ENCODE measurements at regions not wholly inside any gene's neighbourhood (a gene's known extent, or its start where the extent isn't known, plus 50 kb on each side); places are given as distances from the start of the nearest gene placed in this dataset.

DNA sequence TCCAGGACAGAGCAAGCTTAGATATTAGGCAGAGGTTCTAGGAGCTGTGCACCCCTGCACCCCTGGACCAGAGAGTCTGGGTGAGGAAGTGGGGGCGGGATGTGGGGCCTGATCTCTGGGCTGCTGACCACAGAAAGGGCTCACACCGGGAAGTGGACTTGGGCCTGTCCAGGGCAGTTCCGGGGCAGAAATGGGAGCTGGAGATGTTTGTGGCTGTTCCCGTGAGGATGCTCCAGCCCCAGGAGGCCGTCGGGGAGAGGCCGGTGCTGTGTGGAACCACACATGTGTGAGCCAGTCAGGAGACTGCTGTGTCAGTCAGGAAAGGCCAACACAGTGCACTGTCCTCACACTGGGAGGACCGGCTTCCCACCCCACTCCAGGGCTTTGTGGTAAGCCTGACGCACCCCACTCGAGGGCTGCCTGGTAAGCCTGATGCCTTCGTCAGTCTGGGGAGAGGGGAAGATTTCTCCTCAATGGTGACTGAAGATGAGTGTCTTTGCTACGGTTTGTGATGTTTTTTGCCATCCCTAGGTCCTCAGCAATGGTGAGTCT, 741.0 kb downstream of the BRD1 start:
- intact Hi-C loops (cut with DNase I) = no loop called here
- no peaks in the 10 kb centered on the region for H3K4me1 ChIP-seq
- no peak overlapping the region for H3K4me3 ChIP-seq
- H3K36me3 ChIP-seq = no peaks in the 10 kb centered on the region
- H3K9me3 ChIP-seq = no peaks in the 10 kb centered on the region
- DNase-seq = peak in 1 of 4 donors; percentile 62
- H3K27me3 ChIP-seq = peaks cover 0 to 58% of the 10 kb centered on the region in 2 donors
- H3K27ac ChIP-seq = no peak overlapping the region
- TF ChIP-seq, protein P1, sequence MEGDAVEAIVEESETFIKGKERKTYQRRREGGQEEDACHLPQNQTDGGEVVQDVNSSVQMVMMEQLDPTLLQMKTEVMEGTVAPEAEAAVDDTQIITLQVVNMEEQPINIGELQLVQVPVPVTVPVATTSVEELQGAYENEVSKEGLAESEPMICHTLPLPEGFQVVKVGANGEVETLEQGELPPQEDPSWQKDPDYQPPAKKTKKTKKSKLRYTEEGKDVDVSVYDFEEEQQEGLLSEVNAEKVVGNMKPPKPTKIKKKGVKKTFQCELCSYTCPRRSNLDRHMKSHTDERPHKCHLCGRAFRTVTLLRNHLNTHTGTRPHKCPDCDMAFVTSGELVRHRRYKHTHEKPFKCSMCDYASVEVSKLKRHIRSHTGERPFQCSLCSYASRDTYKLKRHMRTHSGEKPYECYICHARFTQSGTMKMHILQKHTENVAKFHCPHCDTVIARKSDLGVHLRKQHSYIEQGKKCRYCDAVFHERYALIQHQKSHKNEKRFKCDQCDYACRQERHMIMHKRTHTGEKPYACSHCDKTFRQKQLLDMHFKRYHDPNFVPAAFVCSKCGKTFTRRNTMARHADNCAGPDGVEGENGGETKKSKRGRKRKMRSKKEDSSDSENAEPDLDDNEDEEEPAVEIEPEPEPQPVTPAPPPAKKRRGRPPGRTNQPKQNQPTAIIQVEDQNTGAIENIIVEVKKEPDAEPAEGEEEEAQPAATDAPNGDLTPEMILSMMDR (IDR thresholded peaks at IDR 0.05) = no peak
- ATAC-seq = no peak

- intact Hi-C loops (cut with DNase I) = no loop called here
- Histone ChIP-seq H3K4me3 (no peak overlapping the region), H3K36me3 (no peaks in the 10 kb centered on the region), H3K27ac (no peak overlapping the region), H3K4me1 (no peaks in the 10 kb centered on the region), H3K27me3 (peaks cover 0 to 53% of the 10 kb centered on the region in 2 donors), H3K9me3 (no peaks in the 10 kb centered on the region)
- TF ChIP-seq, protein P1 (IDR thresholded peaks at IDR 0.05) = no peak
- no peak for ATAC-seq
- DNase-seq = no peak
Measured at GRCh38 chr22:49086181-49086580, 741.5 kb downstream of the BRD1 start.

DNA sequence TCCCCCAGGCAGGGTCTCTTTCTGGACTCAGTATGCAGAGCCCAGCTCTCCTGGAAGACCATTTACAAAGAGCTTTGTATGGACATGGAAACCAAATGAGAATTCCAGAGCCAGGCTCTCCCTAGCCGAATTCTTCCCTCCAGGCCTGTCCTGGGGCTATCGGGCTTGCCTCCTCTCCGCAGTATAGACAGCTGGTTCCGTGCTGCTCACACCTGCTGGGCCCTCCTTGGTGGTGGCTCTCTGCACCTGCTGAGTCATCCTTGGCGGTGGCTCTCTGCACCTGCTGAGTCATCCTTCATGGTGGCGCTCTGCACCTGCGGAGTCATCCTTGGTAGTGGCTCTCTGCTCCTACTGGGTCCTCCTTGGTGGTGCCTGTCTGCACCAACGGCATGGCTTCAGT, 743.5 kb downstream of the BRD1 start:
- no peak for ATAC-seq

GRCh38 chr22:49083607-49084006, 744.1 kb downstream of the BRD1 start:
- ATAC-seq (no peak), DNase-seq (no peak)
- H3K4me3 ChIP-seq = no peak overlapping the region
- no peaks in the 10 kb centered on the region for H3K36me3 ChIP-seq
- TF ChIP-seq, protein P1 (IDR thresholded peaks at IDR 0.05) = no peak
- no peak overlapping the region for H3K27ac ChIP-seq
- intact Hi-C loops (cut with DNase I) = no loop called here
- no peaks in the 10 kb centered on the region for H3K4me1 ChIP-seq
- H3K27me3 ChIP-seq = peaks cover 0 to 42% of the 10 kb centered on the region in 2 donors
- no peaks in the 10 kb centered on the region for H3K9me3 ChIP-seq

More for the DNA sequence above, 743.5 kb downstream of the BRD1 start:
- DNase-seq = no peak
- TF ChIP-seq, protein P1 (IDR thresholded peaks at IDR 0.05) = no peak
- Histone ChIP-seq H3K9me3 (no peaks in the 10 kb centered on the region), H3K4me1 (no peaks in the 10 kb centered on the region), H3K4me3 (no peak overlapping the region), H3K27ac (no peak overlapping the region), H3K36me3 (no peaks in the 10 kb centered on the region), H3K27me3 (peaks cover 0 to 44% of the 10 kb centered on the region in 2 donors)
- intact Hi-C loops (cut with DNase I) = no loop called here

DNA sequence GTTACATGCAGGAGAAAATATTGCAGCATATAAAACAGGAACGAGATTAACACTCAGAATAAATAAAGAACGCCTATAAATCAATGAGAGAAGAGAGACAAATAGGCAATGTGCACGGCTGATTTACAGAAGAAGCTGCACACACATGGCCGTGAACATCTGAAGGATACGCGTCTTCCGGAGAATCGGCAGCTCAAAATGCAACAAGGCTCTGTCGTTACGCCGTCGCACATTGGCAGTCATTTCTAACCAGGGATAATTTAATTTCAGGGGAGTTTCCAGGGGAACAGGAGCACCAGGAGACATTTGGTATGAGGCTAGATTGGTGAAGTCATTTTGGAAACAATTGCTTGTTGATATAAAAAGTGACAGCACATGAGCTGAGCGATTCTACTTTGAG, 745.2 kb downstream of the BRD1 start:
- Histone ChIP-seq H3K4me1 (no peaks in the 10 kb centered on the region), H3K27ac (no peak overlapping the region), H3K4me3 (no peak overlapping the region), H3K36me3 (no peaks in the 10 kb centered on the region), H3K27me3 (peaks cover 0 to 33% of the 10 kb centered on the region in 2 donors), H3K9me3 (no peaks in the 10 kb centered on the region)
- TF ChIP-seq, protein P1 (IDR thresholded peaks at IDR 0.05) = no peak
- DNase-seq (no peak), ATAC-seq (no peak)
- intact Hi-C loops (cut with DNase I) = no loop called here

Data from left lung (tissue), 4 donors.